GM12864 (cell line): ENCODE measurements at regions not wholly inside any gene's neighbourhood (a gene's known extent, or its start where the extent isn't known, plus 50 kb on each side); places are given as distances from the start of the nearest gene placed in this dataset.
"Not testable (repeated sequence)": the region's sequence is repeated elsewhere in the genome, so short reads cannot be mapped to it uniquely, and the experiment has no call there.

Source experiments
- DNase-seq: peaks from one replicate; pipeline ENCODE4 v3.0.0-alpha.2; 2011; ENCODE audit warnings: low read depth
- H3K4me3 ChIP-seq: 2 replicates; pipeline ENCODE4 v1.5.1; 2011; ENCODE audit warnings: mild to moderate bottlenecking, low read depth, low read length, control low read depth
- TF ChIP-seq, protein P1 (sequence below): IDR thresholded peaks from 2 replicates; pipeline ENCODE4 v1.5.1; 2011; ENCODE audit warnings: low read depth, mild to moderate bottlenecking, moderate library complexity, low read length, control low read depth, inconsistent platforms; ENCODE audit errors: missing control alignments

GRCh38 chr4:101655857-101656256 lies 134.7 kb upstream of the BANK1 start:
- H3K4me3 ChIP-seq: no peak overlapping the region
- TF ChIP-seq, protein P1, sequence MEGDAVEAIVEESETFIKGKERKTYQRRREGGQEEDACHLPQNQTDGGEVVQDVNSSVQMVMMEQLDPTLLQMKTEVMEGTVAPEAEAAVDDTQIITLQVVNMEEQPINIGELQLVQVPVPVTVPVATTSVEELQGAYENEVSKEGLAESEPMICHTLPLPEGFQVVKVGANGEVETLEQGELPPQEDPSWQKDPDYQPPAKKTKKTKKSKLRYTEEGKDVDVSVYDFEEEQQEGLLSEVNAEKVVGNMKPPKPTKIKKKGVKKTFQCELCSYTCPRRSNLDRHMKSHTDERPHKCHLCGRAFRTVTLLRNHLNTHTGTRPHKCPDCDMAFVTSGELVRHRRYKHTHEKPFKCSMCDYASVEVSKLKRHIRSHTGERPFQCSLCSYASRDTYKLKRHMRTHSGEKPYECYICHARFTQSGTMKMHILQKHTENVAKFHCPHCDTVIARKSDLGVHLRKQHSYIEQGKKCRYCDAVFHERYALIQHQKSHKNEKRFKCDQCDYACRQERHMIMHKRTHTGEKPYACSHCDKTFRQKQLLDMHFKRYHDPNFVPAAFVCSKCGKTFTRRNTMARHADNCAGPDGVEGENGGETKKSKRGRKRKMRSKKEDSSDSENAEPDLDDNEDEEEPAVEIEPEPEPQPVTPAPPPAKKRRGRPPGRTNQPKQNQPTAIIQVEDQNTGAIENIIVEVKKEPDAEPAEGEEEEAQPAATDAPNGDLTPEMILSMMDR: no peak
- DNase-seq: no peak

GRCh38 chr4:101655005-101655404 lies 135.5 kb upstream of the BANK1 start:
- DNase-seq: no peak
- TF ChIP-seq, protein P1: no peak
- no peak overlapping the region for H3K4me3 ChIP-seq

GRCh38 chr4:101651778-101652177 lies 138.8 kb upstream of the BANK1 start:
- TF ChIP-seq, protein P1: no peak
- no peak for DNase-seq

GRCh38 chr4:101649790-101650515 lies 140.6 kb upstream of the BANK1 start:
- no peak overlapping the region for H3K4me3 ChIP-seq
- TF ChIP-seq, protein P1: no peak
- DNase-seq: no peak

More at GRCh38 chr4:101651778-101652177, 138.8 kb upstream of the BANK1 start:
- H3K4me3 ChIP-seq: no peak overlapping the region

DNA sequence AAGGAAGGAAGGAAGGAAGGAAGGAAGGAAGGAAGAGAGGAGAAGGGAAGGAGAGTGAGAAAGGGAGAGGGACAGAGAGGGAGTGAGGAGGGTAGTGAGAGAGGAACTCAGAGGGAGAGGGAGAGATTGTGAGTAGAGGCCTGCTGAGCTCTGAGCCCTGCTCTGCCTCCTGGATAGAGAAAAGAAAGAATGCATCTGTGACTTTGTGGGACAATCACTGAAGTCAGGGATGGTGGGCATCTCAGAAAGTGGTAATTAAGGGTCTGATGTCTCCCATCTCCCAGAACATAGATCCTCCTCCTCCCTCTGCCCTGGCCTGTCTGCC lies 142.9 kb upstream of the BANK1 start:
- no peak for DNase-seq
- TF ChIP-seq, protein P1: no peak
- no peak overlapping the region for H3K4me3 ChIP-seq

DNA sequence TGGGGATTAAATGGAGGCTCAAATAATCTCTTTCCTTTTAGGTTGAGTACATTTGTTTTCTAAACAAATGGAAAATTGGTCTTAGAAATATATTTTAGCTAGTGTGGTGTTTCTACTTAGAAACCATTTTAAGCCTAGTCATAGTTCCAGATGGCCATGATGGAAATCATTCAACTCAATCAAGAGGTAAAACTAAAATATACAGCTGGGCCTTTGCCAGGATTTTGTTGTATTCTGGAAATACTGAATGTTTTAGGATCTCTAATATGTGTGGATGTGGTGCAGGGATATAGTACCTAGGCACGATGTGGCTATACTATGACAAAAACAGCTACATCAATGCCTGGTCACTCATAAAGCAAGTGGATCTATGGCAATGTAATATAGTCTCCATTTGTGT lies 146.0 kb upstream of the BANK1 start:
- DNase-seq: no peak
- no peak overlapping the region for H3K4me3 ChIP-seq
- TF ChIP-seq, protein P1: no peak

GRCh38 chr4:101643186-101643837 lies 147.2 kb upstream of the BANK1 start:
- DNase-seq: no peak
- TF ChIP-seq, protein P1: no peak

GRCh38 chr4:101632766-101633165 lies 157.8 kb upstream of the BANK1 start:
- not testable (repeated sequence) for DNase-seq, H3K4me3 ChIP-seq

More at GRCh38 chr4:101643186-101643837, 147.2 kb upstream of the BANK1 start:
- no peak overlapping the region for H3K4me3 ChIP-seq
